ENCODE measurements at regions not wholly inside any gene's neighbourhood (a gene's known extent, or its start where the extent isn't known, plus 50 kb on each side); places are given as distances from the start of the nearest gene placed in this dataset.

- no peak for DNase-seq (ENCODE audit: low read depth in 2 of 2)
These were observed 58.3 kb upstream of the CPEB4 start for GRCh38 chr5:173829826-173830225.

GRCh38 chr5:173830421-173830820, 57.7 kb upstream of the CPEB4 start:
- no peak for DNase-seq (ENCODE audit: low read depth in 2 of 2)

- no peak for DNase-seq (ENCODE audit: low read depth in 2 of 2)
These were observed 56.8 kb upstream of the CPEB4 start for GRCh38 chr5:173831196-173831914.

- no peak for DNase-seq (ENCODE audit: low read depth in 2 of 2)
These were observed 55.8 kb upstream of the CPEB4 start for GRCh38 chr5:173832386-173832785.

GRCh38 chr5:173833196-173833985, 54.8 kb upstream of the CPEB4 start:
- no peak for DNase-seq (ENCODE audit: low read depth in 2 of 2)

GRCh38 chr5:173834071-173834771, 53.9 kb upstream of the CPEB4 start:
- DNase-seq (ENCODE audit: low read depth in 2 of 2) = no peak

GRCh38 chr5:173835131-173835530, 53.0 kb upstream of the CPEB4 start:
- DNase-seq (ENCODE audit: low read depth in 2 of 2) = no peak

GRCh38 chr5:173835661-173836060, 52.5 kb upstream of the CPEB4 start:
- no peak for DNase-seq (ENCODE audit: low read depth in 2 of 2)

GRCh38 chr5:173837654-173838053, 50.5 kb upstream of the CPEB4 start:
- DNase-seq (ENCODE audit: low read depth in 2 of 2) = no peak

Measured in dermis microvascular lymphatic vessel endothelial cell (primary cell).